GM18868 (cell line): ENCODE measurements at regions not wholly inside any gene's neighbourhood (a gene's known extent, or its start where the extent isn't known, plus 50 kb on each side); places are given as distances from the start of the nearest gene placed in this dataset.
"Not testable (repeated sequence)": the region's sequence is repeated elsewhere in the genome, so short reads cannot be mapped to it uniquely, and the experiment has no call there.

ENCODE experiments used
- ATAC-seq: cut with Tn5 transposase; IDR thresholded peaks from one replicate; pipeline ENCODE4 v1.9.1; 2021; ENCODE audit warnings: mild to moderate bottlenecking, moderate library complexity; ENCODE audit not compliant: unreplicated experiment

GRCh38 chr7:150169943-150170490, 153.1 kb upstream of the LRRC61 start:
- not testable (repeated sequence) for ATAC-seq

- ATAC-seq = not testable (repeated sequence)
Observed at GRCh38 chr7:150183602-150184001, 139.6 kb upstream of the LRRC61 start.

GRCh38 chr7:150189963-150190362, 133.2 kb upstream of the LRRC61 start:
- ATAC-seq = not testable (repeated sequence)

GRCh38 chr7:150192541-150192940, 130.6 kb upstream of the LRRC61 start:
- ATAC-seq = not testable (repeated sequence)

GRCh38 chr7:150193866-150194265, 129.3 kb upstream of the LRRC61 start:
- ATAC-seq = not testable (repeated sequence)
